Neuron (in vitro differentiated cells): ENCODE measurements at regions not wholly inside any gene's neighbourhood (a gene's known extent, or its start where the extent isn't known, plus 50 kb on each side); places are given as distances from the start of the nearest gene placed in this dataset.

Source experiments
- H2AFZ ChIP-seq: one replicate; pipeline ENCODE4 v1.6.1; 2013; ENCODE audit warnings: low read depth, mild to moderate bottlenecking, inconsistent platforms, low read length, moderate library complexity
- H3K27me3 ChIP-seq: one replicate; pipeline ENCODE4 v1.6.1; 2013; ENCODE audit warnings: low read length; ENCODE audit not compliant: insufficient read depth
- H3K36me3 ChIP-seq: one replicate; pipeline ENCODE4 v1.6.1; 2013; ENCODE audit warnings: low read length; ENCODE audit not compliant: insufficient read depth
- H3K4me1 ChIP-seq: one replicate; pipeline ENCODE4 v1.6.1; 2013; ENCODE audit warnings: low read length; ENCODE audit not compliant: insufficient read depth
- H3K4me3 ChIP-seq: 2 replicates; pipeline ENCODE4 v1.5.1; 2013; ENCODE audit warnings: mild to moderate bottlenecking, low read length, moderate library complexity
- H3K9me3 ChIP-seq: one replicate; pipeline ENCODE4 v1.6.1; 2013; ENCODE audit warnings: low read length

DNA sequence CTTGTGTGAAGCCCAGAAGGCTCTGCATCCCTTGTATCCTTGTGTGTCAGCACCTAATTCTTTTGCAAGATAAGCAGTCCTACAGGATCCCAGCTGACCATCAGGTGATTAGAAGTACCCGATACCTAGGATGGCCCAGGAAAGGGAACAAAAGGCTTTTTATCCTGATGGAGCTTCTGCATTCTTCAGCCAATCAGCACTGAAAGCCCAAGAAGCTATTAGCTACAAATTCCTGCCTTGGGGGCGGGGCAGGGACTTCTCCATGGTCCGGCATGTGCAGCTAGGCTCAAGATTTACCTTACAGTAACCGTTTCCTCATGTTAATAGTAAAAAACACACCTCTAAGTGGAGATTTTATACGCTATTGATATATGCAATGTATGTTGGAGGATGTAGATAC is 264.6 kb upstream of the THUMPD2 start:
- Histone ChIP-seq H3K27me3 (no peaks in the 10 kb centered on the region), H3K9me3 (no peaks in the 10 kb centered on the region), H2AFZ (no peak overlapping the region), H3K36me3 (no peaks in the 10 kb centered on the region), H3K4me1 (no peaks in the 10 kb centered on the region), H3K4me3 (no peak overlapping the region)

- Histone ChIP-seq H3K36me3 (no peaks in the 10 kb centered on the region), H2AFZ (no peak overlapping the region), H3K27me3 (no peaks in the 10 kb centered on the region), H3K4me3 (no peak overlapping the region), H3K9me3 (no peaks in the 10 kb centered on the region), H3K4me1 (no peaks in the 10 kb centered on the region)
These were observed 264.1 kb upstream of the THUMPD2 start for GRCh38 chr2:40043191-40043590.

DNA sequence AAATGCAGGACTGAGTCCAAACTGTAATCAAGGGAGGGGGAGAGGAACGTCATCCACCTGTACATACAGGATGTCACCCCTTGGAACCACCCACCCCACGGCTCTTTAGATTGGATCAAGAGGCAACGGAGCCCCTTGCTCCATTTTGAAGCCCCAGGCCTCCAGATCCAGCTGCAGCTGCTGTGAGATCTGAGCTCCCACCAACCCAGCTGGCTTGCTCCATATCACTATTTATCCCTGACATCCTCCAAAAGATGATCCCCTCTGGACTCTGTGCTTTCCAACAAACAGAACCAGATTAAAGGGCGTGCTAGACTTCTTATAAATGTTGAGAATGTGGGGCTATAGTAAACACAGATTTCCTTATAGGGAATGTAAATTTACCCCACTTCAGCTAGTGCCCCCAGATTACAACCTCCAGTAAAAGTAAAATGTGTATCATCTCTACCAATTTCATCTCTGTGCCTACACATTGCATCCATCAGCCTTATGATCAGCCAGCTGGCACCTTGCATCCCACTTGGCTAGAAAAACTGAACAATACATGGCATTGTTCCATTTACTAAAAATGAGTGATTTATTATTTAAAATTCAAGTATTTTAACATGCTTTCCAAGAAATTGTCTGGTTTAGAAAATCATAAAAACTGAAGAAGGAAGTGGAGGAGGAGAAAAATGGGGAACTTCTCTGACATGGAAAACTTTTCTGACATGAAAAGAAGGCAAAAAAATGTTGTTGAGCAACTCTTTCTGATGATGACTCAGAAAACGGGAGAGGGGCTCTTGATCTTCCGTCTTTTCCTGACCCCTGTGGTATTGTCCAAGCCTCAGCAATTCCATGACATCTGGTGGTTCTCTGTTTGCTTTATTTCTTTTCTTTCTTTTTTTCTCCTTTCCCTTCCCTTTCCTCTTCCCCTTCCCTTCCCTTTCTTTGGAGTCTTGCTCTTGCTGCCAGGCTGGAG is 262.6 kb upstream of the THUMPD2 start:
- Histone ChIP-seq H3K27me3 (no peaks in the 10 kb centered on the region), H3K36me3 (no peaks in the 10 kb centered on the region), H3K9me3 (no peaks in the 10 kb centered on the region), H3K4me3 (no peak overlapping the region), H2AFZ (no peak overlapping the region), H3K4me1 (no peaks in the 10 kb centered on the region)

DNA sequence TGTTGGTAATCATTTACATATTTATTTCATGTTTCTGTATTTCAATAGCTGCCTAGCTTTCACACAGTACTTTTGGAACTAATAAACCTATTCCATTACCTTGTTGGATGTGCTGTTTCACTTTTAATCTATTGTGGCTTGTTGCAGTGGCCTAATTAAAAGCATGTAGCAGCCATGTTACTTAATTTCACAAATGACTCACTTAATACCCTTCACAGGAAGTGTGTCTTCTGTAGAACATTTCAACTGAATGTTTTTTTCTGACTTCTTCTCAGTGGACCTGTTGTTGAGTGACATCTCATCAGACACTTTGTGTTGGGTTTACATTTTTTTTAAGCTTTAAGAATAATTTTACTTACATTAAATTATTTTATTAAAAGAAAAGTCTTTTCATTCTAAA is 260.5 kb upstream of the THUMPD2 start:
- Histone ChIP-seq H3K4me3 (no peak overlapping the region), H2AFZ (no peak overlapping the region), H3K27me3 (no peaks in the 10 kb centered on the region), H3K4me1 (no peaks in the 10 kb centered on the region), H3K9me3 (no peaks in the 10 kb centered on the region), H3K36me3 (no peaks in the 10 kb centered on the region)

- Histone ChIP-seq H2AFZ (no peak overlapping the region), H3K36me3 (no peaks in the 10 kb centered on the region), H3K27me3 (no peaks in the 10 kb centered on the region), H3K4me3 (no peak overlapping the region), H3K9me3 (no peaks in the 10 kb centered on the region), H3K4me1 (no peaks in the 10 kb centered on the region)
These were observed 259.6 kb upstream of the THUMPD2 start for GRCh38 chr2:40038646-40039045.

GRCh38 chr2:40037303-40037702 is 258.2 kb upstream of the THUMPD2 start:
- Histone ChIP-seq H3K36me3 (no peaks in the 10 kb centered on the region), H3K9me3 (no peaks in the 10 kb centered on the region), H3K4me3 (no peak overlapping the region), H3K27me3 (no peaks in the 10 kb centered on the region), H2AFZ (no peak overlapping the region), H3K4me1 (no peaks in the 10 kb centered on the region)

DNA sequence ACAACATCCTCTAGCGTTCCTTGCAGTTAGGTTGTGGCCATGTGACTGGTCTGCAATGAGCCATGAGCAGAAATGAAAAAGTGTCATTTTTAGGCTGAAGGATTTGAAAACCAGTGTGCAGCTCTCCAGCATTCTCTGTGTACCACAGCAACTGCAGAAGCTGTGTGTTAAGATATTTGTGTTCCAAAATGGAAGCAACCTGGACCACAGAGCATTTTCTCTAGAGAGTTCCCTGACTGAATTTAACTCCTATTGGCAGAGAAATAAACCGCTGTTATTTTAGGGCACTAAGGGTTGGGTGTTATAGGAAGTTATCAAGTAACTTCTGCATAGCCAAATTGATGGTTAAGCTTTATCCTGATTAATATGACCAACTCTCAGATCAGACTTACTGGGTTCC is 257.2 kb upstream of the THUMPD2 start:
- Histone ChIP-seq H3K36me3 (no peaks in the 10 kb centered on the region), H3K4me1 (no peaks in the 10 kb centered on the region), H3K9me3 (no peaks in the 10 kb centered on the region), H3K4me3 (no peak overlapping the region), H2AFZ (no peak overlapping the region), H3K27me3 (no peaks in the 10 kb centered on the region)

- H3K4me3 ChIP-seq: no peak overlapping the region
- no peaks in the 10 kb centered on the region for H3K36me3 ChIP-seq
- H3K9me3 ChIP-seq: no peaks in the 10 kb centered on the region
- H3K4me1 ChIP-seq: no peaks in the 10 kb centered on the region
- no peaks in the 10 kb centered on the region for H3K27me3 ChIP-seq
- no peak overlapping the region for H2AFZ ChIP-seq
These were observed 255.7 kb upstream of the THUMPD2 start for GRCh38 chr2:40034801-40035200.

GRCh38 chr2:40034198-40034597 is 255.1 kb upstream of the THUMPD2 start:
- Histone ChIP-seq H3K9me3 (no peaks in the 10 kb centered on the region), H3K36me3 (no peaks in the 10 kb centered on the region), H3K4me1 (no peaks in the 10 kb centered on the region), H2AFZ (no peak overlapping the region), H3K4me3 (no peak overlapping the region), H3K27me3 (no peaks in the 10 kb centered on the region)

DNA sequence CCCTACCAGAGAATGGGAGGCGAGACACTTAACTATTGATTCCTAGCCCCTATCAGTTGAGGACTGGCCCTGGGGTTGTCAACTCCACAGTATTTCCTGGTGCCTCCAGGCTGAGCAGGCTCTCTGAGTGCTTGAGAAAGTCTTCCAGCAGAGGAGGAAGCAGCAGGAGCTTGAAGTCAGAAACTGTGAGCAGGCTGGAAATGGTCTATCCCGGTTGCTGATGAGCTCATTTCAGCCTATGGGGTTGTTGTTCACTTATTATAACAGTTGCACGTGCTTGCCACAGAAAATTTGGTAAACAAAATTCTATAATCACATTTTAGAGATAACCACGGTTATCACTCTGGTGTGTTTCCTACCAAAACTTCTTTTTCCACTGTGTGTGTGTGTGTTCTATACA is 254.7 kb upstream of the THUMPD2 start:
- Histone ChIP-seq H3K27me3 (no peaks in the 10 kb centered on the region), H3K4me1 (no peaks in the 10 kb centered on the region), H2AFZ (no peak overlapping the region), H3K36me3 (no peaks in the 10 kb centered on the region), H3K4me3 (no peak overlapping the region), H3K9me3 (no peaks in the 10 kb centered on the region)

DNA sequence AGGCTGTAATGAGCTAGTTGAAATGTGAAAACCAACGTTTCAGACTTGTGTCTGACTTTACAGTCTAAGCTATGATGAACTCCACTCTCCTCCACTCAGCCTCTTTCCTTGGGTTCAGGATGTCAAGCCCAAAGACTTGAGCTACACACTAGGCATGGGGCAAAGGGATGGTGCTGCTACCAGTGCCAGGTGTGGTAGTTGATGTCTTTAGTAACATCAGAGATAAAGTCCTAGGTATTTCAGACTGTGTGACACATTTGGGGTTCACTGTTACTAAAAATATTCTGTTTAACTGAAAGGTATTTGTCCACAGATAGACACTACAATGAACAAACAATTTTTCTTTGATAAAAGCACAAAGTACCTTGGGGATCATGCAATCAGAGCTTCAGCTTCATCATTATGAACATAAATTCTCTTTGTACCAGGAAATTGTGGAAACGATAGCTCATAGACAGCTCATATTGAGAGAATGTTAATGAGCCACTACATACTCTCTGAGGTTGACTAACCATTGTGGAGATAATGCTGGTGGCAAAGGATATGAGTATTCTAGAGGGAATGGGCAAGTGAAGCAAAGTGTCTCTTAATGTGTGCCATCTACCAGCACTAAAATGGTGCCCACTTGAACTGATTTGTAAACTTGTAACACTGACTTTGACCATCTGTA is 253.7 kb upstream of the THUMPD2 start:
- no peaks in the 10 kb centered on the region for H3K27me3 ChIP-seq
- H3K4me1 ChIP-seq: no peaks in the 10 kb centered on the region
- no peak overlapping the region for H2AFZ ChIP-seq

DNA sequence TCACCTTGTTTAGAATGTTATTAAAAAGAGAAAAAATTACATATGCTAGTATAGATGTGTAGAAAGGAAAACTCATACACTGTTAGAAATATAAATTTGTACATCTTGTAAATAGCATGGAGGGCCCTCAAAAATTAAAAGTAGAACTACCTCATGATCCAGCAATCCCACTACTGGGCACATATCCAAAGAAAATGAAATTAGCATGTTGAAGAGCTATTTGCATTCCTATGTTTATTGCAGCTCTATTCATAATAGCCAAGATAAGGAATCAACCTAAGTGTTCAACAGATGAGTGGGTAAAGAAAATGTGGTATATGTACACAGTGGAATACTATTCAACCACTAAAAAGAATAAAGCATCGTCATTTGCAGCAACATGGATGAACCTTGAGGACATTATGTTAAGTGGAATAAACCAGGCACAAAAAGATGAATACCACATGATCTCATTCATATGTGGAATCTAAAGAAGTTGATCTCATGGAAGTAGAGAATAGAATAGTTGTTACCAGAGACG is 251.5 kb upstream of the THUMPD2 start:
- no peaks in the 10 kb centered on the region for H3K9me3 ChIP-seq
- no peak overlapping the region for H2AFZ ChIP-seq
- H3K27me3 ChIP-seq: no peaks in the 10 kb centered on the region
- H3K4me3 ChIP-seq: no peak overlapping the region
- H3K36me3 ChIP-seq: no peaks in the 10 kb centered on the region
- H3K4me1 ChIP-seq: no peaks in the 10 kb centered on the region

More for the DNA sequence above, 253.7 kb upstream of the THUMPD2 start:
- Histone ChIP-seq H3K9me3 (no peaks in the 10 kb centered on the region), H3K36me3 (no peaks in the 10 kb centered on the region), H3K4me3 (no peak overlapping the region)

GRCh38 chr2:40028792-40029488 is 249.9 kb upstream of the THUMPD2 start:
- Histone ChIP-seq H3K4me3 (no peak overlapping the region), H3K36me3 (no peaks in the 10 kb centered on the region), H3K9me3 (no peaks in the 10 kb centered on the region), H3K4me1 (no peaks in the 10 kb centered on the region), H2AFZ (no peak overlapping the region), H3K27me3 (no peaks in the 10 kb centered on the region)
